DND-41 (cell line): ENCODE measurements at regions not wholly inside any gene's neighbourhood (a gene's known extent, or its start where the extent isn't known, plus 50 kb on each side); places are given as distances from the start of the nearest gene placed in this dataset.
A peak's percentile ranks its signal among the peaks of the same experiment; 100 is the strongest.

Source experiments
- ATAC-seq: fragments of 200-7000 bp; cut with Tn5 transposase; 3 replicates; pipeline ENCODE4 v1.9.1; 2021; ENCODE audit warnings: low read depth; ENCODE audit not compliant: insufficient read depth
- DNase-seq: peaks from one replicate; pipeline ENCODE4 v3.0.0-alpha.2; 2020
- H2AFZ ChIP-seq: 2 replicates; pipeline ENCODE4 v1.6.0; 2012; ENCODE audit warnings: low read depth, low read length
- H3K27ac ChIP-seq: 2 replicates; pipeline ENCODE4 v1.5.1; 2012; ENCODE audit warnings: low read length, inconsistent platforms
- H3K27me3 ChIP-seq: fragments of 200-600 bp; sonication (generic); 2 replicates; pipeline ENCODE4 v1.6.0; 2012; ENCODE audit warnings: low read length, mild to moderate bottlenecking, inconsistent platforms; ENCODE audit not compliant: insufficient read depth, poor library complexity
- H3K36me3 ChIP-seq: 2 replicates; pipeline ENCODE4 v1.5.1; 2012; ENCODE audit warnings: low read length, inconsistent platforms; ENCODE audit not compliant: insufficient read depth
- H3K4me1 ChIP-seq: 2 replicates; pipeline ENCODE4 v1.5.1; 2012; ENCODE audit warnings: mild to moderate bottlenecking, low read length; ENCODE audit not compliant: insufficient read depth
- H3K4me2 ChIP-seq: 2 replicates; pipeline ENCODE4 v1.6.0; 2012; ENCODE audit warnings: mild to moderate bottlenecking, moderate library complexity, low read length, inconsistent platforms; ENCODE audit not compliant: insufficient read depth
- H3K4me3 ChIP-seq, 2 experiments: fragments of 200-600 bp in 1 of 2; shearing (Covaris generic) in 1 of 2; 2 replicates each; pipeline ENCODE4 v1.5.1; 2012 to 2016; ENCODE audit warnings: inconsistent platforms in 2 of 2, low read length in 2 of 2, mild to moderate bottlenecking in 2 of 2, low read depth in 1 of 2, moderate library complexity in 1 of 2
- H3K79me2 ChIP-seq: 2 replicates; pipeline ENCODE4 v1.6.0; 2012; ENCODE audit warnings: low read length, inconsistent platforms; ENCODE audit not compliant: insufficient read depth
- H3K9ac ChIP-seq: 2 replicates; pipeline ENCODE4 v1.6.0; 2012; ENCODE audit warnings: low read depth, mild to moderate bottlenecking, inconsistent platforms, low read length, moderate library complexity
- H3K9me3 ChIP-seq: 2 replicates; pipeline ENCODE4 v1.5.1; 2012; ENCODE audit warnings: low read length, moderate library complexity, mild to moderate bottlenecking, inconsistent platforms; ENCODE audit not compliant: insufficient read depth, severe bottlenecking
- H4K20me1 ChIP-seq: 2 replicates; pipeline ENCODE4 v1.6.0; 2012; ENCODE audit warnings: low read length; ENCODE audit not compliant: insufficient read depth
- CTCF ChIP-seq: IDR thresholded peaks from 2 replicates; pipeline ENCODE4 v1.5.1; 2012; ENCODE audit warnings: borderline replicate concordance, low read length, moderate library complexity, mild to moderate bottlenecking; ENCODE audit not compliant: poor library complexity, severe bottlenecking; ENCODE audit errors: extremely low read depth
- EZH2 ChIP-seq: IDR thresholded peaks from 3 replicates; pipeline ENCODE4 v1.6.1; 2012; ENCODE audit warnings: borderline replicate concordance, low read depth, mild to moderate bottlenecking, moderate library complexity, low read length, inconsistent platforms; ENCODE audit not compliant: severe bottlenecking

DNA sequence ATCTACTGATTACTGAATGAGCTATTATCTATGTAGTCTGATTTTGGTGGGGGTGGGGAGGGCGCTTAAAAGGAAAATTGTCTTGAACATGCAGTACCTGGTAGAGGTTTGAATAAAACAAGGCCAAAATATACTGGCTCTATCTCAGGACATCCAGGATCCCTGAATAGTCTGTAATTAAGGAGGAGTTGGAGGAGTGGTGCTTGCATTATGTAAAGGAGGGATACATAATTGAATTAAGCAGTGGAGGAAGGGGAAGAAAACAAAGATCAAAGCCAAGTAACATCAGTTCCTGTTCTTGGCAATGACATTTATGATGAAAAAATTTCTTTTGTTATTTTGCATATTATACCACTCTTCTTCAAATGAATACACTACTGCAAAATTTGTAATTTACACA lies 539.4 kb upstream of the ZEB2 start:
- H3K9me3 ChIP-seq, result no peaks in the 10 kb centered on the region
- peak overlapping the region; percentile 51 for H2AFZ ChIP-seq
- no peaks in the 10 kb centered on the region for H3K36me3 ChIP-seq
- DNase-seq (no peak), ATAC-seq (peak; percentile 40; the same call in 1 of the 3 replicates)
- no peak overlapping the region for H3K27ac ChIP-seq
- H3K9ac ChIP-seq, result no peak overlapping the region
- no peak for TF ChIP-seq EZH2
- no peak for TF ChIP-seq CTCF
- no peaks in the 10 kb centered on the region for H4K20me1 ChIP-seq
- H3K27me3 ChIP-seq, result no peaks in the 10 kb centered on the region
- H3K4me1 ChIP-seq, result peaks cover 10% of the 10 kb centered on the region
- no peak overlapping the region for H3K4me2 ChIP-seq
- H3K79me2 ChIP-seq, result no peaks in the 10 kb centered on the region
- no peak overlapping the region for H3K4me3 ChIP-seq

DNA sequence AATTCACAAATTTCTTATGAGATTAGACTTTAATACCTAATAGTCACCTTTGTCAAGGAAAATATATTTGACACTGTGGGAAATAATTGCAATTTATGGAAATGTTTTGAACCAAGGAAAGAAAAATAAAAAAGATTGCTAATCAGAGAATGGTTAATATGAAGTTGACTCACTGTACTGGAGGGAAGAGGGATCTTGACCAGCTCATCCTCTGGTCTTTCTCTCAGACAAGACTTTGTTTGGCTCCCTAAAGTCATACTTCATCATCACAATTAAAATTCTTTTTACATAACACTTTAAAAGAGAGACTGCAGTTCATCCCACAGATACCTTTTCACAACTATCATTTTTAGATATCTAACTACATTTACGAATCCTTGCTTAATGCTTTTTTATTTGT lies 538.5 kb upstream of the ZEB2 start:
- Histone ChIP-seq H3K9ac (no peak overlapping the region), H3K4me3 (no peak overlapping the region), H3K27me3 (no peaks in the 10 kb centered on the region), H3K9me3 (no peaks in the 10 kb centered on the region), H4K20me1 (no peaks in the 10 kb centered on the region), H3K36me3 (no peaks in the 10 kb centered on the region), H3K4me2 (no peak overlapping the region), H2AFZ (no peak overlapping the region), H3K27ac (no peak overlapping the region), H3K79me2 (no peaks in the 10 kb centered on the region), H3K4me1 (peaks cover 10% of the 10 kb centered on the region)
- DNase-seq, result no peak
- TF ChIP-seq CTCF (no peak), EZH2 (no peak)
- no peak for ATAC-seq

DNA sequence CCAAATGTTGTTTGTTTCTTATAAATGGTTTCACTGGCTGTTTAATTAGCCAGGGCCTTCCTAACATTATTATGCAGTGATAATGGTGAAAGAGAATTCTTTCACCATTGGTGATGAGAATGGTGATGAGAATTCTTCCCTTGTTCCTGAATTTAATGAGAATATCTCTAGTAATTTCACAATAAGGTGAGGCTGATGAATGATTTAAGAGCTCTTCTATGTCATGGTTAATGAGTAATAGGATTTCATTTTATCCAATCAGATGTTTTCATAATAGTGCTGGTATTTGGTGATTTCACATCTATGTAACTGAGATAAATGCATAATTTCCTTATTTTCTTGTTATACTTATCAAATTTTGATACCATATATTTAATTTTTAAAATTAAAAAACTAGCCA lies 535.7 kb upstream of the ZEB2 start:
- no peaks in the 10 kb centered on the region for H3K9me3 ChIP-seq
- DNase-seq (no peak), ATAC-seq (no peak)
- H4K20me1 ChIP-seq, result no peaks in the 10 kb centered on the region
- H3K9ac ChIP-seq, result no peak overlapping the region
- no peaks in the 10 kb centered on the region for H3K27me3 ChIP-seq
- no peaks in the 10 kb centered on the region for H3K36me3 ChIP-seq
- H3K4me3 ChIP-seq, result no peak overlapping the region
- no peak overlapping the region for H3K27ac ChIP-seq
- peaks cover 10% of the 10 kb centered on the region for H3K4me1 ChIP-seq
- H3K79me2 ChIP-seq, result no peaks in the 10 kb centered on the region
- no peak overlapping the region for H3K4me2 ChIP-seq
- no peak overlapping the region; the same call in 1 of the 2 replicates for H2AFZ ChIP-seq
- TF ChIP-seq EZH2 (no peak), CTCF (no peak)

GRCh38 chr2:145050134-145050533 lies 530.2 kb upstream of the ZEB2 start:
- ATAC-seq, result no peak
- H3K27ac ChIP-seq, result no peak overlapping the region
- TF ChIP-seq CTCF (no peak), EZH2 (no peak)
- no peak overlapping the region for H3K4me3 ChIP-seq
- no peak for DNase-seq
- no peaks in the 10 kb centered on the region for H3K4me1 ChIP-seq
- no peaks in the 10 kb centered on the region for H4K20me1 ChIP-seq
- no peak overlapping the region for H3K4me2 ChIP-seq
- H3K36me3 ChIP-seq, result no peaks in the 10 kb centered on the region
- no peaks in the 10 kb centered on the region for H3K9me3 ChIP-seq
- no peaks in the 10 kb centered on the region for H3K27me3 ChIP-seq
- H3K9ac ChIP-seq, result no peak overlapping the region
- H2AFZ ChIP-seq, result no peak overlapping the region
- H3K79me2 ChIP-seq, result no peaks in the 10 kb centered on the region
